Fibroblast of villous mesenchyme (primary cell): ENCODE measurements at regions not wholly inside any gene's neighbourhood (a gene's known extent, or its start where the extent isn't known, plus 50 kb on each side); places are given as distances from the start of the nearest gene placed in this dataset.

Source experiments
- DNase-seq: peaks from one replicate; pipeline ENCODE4 v3.0.0-alpha.2; 2010; ENCODE audit warnings: low read depth
- H3K4me3 ChIP-seq: 2 replicates; pipeline ENCODE4 v1.5.1; 2011; ENCODE audit warnings: low read depth, mild to moderate bottlenecking, low read length
- CTCF ChIP-seq: IDR thresholded peaks from 2 replicates; pipeline ENCODE4 v1.5.1; 2012; ENCODE audit warnings: low read depth, mild to moderate bottlenecking, low read length; ENCODE audit not compliant: insufficient read depth

- no peak overlapping the region for H3K4me3 ChIP-seq
- DNase-seq = no peak
- TF ChIP-seq CTCF = no peak
Observed at GRCh38 chr9:2919347-2919746, 75.5 kb upstream of the PUM3 start.

- no peak for DNase-seq
- no peak for TF ChIP-seq CTCF
Observed at GRCh38 chr9:2916382-2916985, 72.6 kb upstream of the PUM3 start.

GRCh38 chr9:2913026-2913425 lies 69.1 kb upstream of the PUM3 start:
- no peak for DNase-seq
- no peak overlapping the region for H3K4me3 ChIP-seq
- no peak for TF ChIP-seq CTCF

More at GRCh38 chr9:2916382-2916985, 72.6 kb upstream of the PUM3 start:
- H3K4me3 ChIP-seq = no peak overlapping the region

GRCh38 chr9:2907411-2907810 lies 63.5 kb upstream of the PUM3 start:
- DNase-seq = no peak
- no peak for TF ChIP-seq CTCF
- no peak overlapping the region for H3K4me3 ChIP-seq

GRCh38 chr9:2904242-2904930 lies 60.5 kb upstream of the PUM3 start:
- DNase-seq = no peak
- TF ChIP-seq CTCF = no peak

More at GRCh38 chr9:2904242-2904930, 60.5 kb upstream of the PUM3 start:
- H3K4me3 ChIP-seq = no peak overlapping the region
